GM21723 (cell line): ENCODE measurements at regions not wholly inside any gene's neighbourhood (a gene's known extent, or its start where the extent isn't known, plus 50 kb on each side); places are given as distances from the start of the nearest gene placed in this dataset.

Experiments used
- ATAC-seq: cut with Tn5 transposase; IDR thresholded peaks from one replicate; pipeline ENCODE4 v1.9.1; 2021; ENCODE audit warnings: mild to moderate bottlenecking, moderate library complexity; ENCODE audit not compliant: unreplicated experiment

DNA sequence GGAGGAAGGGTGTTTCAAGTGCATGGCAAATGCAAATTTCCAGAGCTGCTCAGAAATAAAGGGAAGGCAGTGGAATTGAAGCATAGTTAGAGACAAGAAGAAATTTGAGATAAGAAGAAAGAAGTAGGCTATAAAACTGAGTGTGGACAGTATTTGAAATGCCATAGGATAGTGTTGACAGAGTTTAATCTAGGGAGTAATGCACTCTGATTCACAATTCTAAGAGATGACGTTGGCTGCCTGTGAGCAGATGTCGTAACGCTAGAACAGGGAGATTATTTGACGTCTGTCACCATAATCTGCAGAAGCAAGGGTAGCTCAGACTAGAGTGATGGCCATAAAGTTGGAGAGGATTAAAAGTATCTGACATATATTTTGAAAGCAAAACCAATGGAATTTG lies 389.9 kb upstream of the KIRREL3 start:
- no peak for ATAC-seq

DNA sequence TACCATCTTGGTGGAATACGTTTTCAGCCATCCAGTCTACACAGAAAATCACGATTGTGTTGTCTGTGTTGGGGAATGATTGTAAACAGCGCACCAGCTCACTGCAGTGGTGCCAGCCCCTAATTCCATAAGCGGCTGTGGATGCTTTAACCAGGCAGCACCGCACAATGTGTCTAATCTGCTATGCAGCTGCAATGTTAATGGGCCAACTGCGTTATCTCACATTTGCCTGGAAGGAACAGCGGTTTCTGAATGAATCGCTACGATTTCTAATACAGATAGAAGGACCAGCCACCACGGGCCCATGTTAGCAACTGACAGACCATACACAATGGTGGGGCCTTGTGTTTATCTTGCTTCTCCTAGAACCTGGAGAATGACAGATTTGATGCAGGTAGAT lies 384.5 kb upstream of the KIRREL3 start:
- no peak for ATAC-seq

DNA sequence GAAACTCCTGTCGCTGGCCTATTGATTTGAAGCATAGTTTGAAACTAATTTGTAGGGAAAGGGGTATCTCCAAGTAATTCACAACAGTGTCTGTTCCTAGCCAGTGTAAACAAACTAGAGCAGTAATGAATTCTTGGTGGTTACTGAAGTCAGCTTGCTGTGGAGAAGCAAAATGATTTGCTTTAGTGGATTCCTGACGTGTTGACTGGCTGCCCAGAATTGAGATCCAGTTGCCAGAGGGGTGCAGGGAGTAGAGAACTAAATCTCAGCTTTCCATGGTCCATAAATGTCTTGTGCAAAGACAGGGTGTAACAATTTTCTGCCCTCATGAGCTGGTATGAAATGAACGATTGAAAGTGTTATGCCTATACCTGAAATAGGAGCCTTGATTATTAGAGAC lies 382.5 kb upstream of the KIRREL3 start:
- ATAC-seq, result no peak

DNA sequence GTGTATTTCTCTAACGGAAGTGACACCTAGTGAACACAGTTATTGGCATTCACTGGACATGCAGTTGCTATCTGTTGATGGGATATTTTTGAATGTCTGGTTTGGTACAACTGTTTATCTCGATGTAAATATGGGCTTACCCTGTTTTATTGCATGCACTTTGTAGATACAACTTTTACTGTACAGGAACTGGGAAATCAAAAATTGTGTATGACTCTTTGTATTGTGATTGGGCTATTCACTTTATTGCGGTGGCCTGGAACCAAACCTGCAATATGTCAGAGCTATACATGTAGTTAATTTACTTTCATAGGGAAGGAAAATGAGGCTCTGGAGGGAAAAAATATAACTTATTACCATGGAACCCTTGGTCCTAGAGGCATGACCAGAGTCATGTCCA lies 380.7 kb upstream of the KIRREL3 start:
- no peak for ATAC-seq

- ATAC-seq, result no peak
These were observed 379.1 kb upstream of the KIRREL3 start for GRCh38 chr11:127379686-127380085.

DNA sequence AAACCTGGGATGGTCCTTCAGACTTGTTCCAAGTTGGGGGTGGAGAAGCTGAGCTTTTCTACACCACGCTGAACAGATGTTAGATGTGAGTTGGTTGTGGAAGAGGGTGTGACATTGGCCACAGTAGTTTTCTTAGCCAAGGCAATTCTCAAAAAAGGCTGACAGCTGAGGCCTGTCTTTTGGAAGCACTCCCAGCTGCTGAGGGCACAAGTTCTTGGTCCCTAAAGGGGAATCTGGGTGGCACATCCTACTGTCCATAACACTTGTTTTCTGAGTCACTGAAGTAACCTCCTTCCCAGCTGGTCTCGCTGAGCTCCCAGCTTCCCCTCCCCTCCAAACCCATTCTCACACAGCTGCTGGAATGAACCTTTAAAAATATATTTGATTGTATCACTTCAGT lies 375.7 kb upstream of the KIRREL3 start:
- ATAC-seq, result no peak

DNA sequence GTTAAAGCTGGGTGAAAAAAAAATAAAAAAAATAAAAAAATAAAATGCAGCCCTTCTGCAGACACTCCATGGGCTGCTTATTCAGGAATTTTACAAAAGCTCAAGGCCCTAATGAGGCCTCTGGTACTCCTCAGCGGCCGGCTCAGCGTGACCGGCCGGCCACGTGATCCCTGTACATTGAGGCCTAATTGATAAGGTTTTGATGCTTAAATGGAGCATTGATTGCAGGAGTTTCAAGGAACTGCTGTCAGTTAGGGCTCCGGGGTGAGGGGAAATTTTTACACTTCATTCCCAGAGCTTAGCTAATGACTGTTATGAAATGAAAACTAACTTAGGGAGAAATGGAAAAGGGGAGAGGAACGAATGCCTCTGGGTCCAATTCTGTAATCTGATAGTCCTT lies 368.8 kb upstream of the KIRREL3 start:
- no peak for ATAC-seq

DNA sequence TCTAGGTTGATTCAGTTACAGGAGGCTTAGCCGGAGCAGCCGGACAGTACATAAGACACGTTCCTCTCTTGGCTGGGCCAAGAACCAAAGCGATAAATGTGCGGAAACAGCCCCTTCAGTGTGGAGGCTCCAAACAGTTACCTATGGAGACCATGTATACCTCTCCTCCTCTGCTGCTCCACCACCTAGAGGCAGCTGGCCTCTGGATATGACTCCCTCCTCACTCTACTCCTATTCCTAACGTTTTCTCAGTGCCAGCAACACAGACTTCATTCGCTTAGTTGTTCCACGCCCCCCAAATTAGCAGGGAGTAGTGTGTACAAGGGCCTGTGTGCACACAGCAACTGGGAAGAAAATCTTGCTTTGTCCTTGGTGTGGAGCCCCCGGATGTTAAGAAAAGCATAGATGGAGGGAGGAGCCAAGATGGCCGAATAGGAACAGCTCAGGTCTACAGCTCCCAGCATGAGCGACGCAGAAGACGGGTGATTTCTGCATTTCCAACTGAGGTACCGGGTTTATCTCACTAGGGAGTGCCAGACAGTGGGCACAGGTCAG lies 362.3 kb upstream of the KIRREL3 start:
- no peak for ATAC-seq

GRCh38 chr11:127358160-127358559 lies 357.6 kb upstream of the KIRREL3 start:
- no peak for ATAC-seq

DNA sequence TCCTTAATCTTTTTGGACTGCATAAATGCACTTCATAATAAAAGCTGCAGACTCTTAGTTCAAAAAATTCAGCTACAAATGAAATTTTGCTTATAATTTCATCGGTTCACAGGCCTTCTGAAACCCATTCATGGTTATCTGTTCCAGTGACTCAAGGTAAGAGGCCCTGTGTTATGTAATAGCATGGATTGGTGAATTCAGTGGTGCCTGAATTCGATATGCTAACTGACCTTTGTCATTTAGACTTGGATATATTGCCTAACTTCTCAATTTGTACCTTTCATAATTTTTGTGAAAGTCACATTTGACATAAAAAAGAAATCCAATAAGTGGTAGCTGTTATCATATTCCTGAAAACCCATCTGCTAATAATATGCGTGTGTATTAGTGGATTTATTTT lies 349.9 kb upstream of the KIRREL3 start:
- no peak for ATAC-seq

GRCh38 chr11:127345819-127346459 lies 345.4 kb upstream of the KIRREL3 start:
- ATAC-seq, result no peak

DNA sequence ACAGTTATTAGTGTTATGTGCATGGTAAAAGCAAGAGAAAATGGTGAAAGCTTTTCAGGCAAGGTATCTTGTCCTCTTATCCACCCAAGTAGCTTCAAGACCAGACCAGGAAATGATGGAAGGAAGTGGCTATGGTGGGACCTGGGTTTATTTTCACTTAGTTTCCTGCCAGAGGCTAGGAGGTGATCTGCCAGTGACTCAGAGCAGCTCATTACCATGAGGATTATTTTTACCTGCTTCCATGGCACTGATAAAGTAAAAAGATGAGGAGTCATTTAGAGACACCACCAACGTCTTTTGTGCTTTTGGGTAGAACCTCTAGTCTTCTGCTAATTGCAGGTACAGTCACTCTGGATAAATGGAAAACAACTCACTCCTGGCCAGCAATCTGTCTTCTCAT lies 339.9 kb upstream of the KIRREL3 start:
- no peak for ATAC-seq

GRCh38 chr11:127339376-127339775 lies 338.8 kb upstream of the KIRREL3 start:
- ATAC-seq, result no peak

DNA sequence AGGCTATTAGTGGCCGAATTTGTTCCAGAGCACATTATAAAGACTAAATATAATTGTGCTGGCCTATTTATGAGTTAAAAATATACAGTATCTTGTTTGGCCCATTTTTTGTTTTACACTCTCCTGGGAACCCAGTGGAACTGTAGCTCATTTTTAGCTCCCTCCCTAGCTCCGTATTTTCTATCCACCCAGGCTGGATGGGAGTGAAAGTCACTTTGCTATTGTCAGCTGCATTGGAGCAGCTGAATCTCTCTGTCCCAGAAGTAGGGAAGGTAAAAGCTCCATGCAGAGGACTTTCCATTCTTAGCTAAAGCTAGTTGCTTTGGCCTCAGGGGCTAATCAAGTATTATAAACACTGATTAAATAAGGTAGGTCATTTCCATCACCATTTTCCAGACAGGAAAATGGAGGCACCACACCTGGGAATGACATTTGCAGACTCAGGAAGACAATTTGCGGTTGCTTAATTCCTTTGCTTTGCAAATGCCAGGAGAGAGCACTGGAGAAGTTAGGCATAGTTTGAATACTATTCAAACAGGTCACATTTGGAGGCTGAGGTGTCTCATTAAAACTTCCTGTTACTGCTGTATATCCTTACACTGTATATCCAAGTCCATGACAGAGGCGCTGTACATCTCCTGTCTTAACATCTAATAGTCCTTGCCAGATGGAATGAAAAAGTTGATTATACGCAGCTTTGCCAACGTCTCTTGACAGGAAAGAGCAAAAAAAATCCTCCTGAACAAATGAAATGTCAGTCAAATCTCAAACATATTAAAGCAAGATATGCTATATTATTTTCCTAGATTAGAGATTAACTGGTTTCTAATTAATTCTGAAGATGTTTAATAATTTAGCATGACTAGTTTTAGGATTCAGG lies 338.1 kb upstream of the KIRREL3 start:
- no peak for ATAC-seq

DNA sequence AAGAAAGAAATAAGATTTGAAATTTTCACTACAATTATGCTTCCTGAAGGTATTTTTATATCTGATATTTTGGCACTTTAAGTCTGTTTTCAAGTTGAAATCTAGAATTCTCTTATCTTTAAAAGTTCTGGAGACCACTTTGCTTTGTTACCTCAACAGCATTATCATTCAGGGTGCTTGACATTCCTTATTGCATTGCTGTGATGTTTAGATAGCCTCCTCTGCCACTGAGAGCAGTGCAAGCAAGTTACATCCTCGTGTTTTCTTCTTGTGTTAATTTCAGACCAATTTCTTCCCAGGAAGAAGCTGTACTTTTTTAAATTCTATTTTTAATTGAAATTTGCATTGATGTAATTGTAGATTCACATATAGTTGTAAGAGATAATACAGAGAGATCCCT lies 333.9 kb upstream of the KIRREL3 start:
- ATAC-seq, result no peak

- no peak for ATAC-seq
These were observed 332.3 kb upstream of the KIRREL3 start for GRCh38 chr11:127332896-127333295.

- no peak for ATAC-seq
These were observed 329.5 kb upstream of the KIRREL3 start for GRCh38 chr11:127330044-127330443.

- ATAC-seq, result no peak
These were observed 307.7 kb upstream of the KIRREL3 start for GRCh38 chr11:127308291-127308690.

DNA sequence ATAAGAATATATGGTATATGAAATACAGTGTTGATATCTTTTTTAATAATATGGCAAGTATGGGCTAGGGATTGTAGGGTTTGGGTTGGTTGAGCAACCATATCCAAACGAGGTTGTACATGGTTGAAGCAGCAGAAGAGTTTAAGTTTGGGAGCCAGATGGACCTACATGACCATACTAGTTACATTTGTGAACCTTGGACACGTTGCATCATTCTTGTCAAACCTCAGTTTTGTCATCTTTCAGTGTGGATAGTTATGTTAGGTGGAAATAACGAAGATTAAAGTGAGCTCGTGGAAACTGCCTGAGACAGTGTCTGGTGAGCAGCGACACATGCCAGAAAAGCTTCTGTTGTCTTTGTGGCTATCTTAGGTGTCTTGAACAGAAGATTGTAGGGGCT lies 307.1 kb upstream of the KIRREL3 start:
- ATAC-seq, result no peak

GRCh38 chr11:127304634-127305033 lies 304.1 kb upstream of the KIRREL3 start:
- no peak for ATAC-seq

DNA sequence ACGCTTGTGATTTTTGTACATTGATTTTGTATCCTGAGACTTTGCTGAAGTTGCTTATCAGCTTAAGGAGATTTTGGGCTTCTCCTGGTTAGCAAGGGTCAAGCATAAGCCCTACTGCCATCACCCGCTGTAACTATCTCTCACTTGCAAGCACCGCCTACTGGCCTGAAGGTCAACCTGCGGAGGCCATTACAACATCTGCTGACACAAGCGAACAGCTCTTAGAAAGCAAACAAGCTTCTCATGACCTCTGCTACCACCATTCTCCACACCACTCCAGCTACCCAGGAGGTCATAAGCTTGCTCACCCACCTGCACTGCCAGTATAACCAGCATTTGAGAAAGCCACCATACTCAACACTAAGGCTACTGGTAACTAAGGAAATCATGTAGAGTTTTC lies 288.4 kb upstream of the KIRREL3 start:
- no peak for ATAC-seq

- ATAC-seq, result no peak
These were observed 281.0 kb upstream of the KIRREL3 start for GRCh38 chr11:127281534-127281933.
